ENCODE measurements at regions not wholly inside any gene's neighbourhood (a gene's known extent, or its start where the extent isn't known, plus 50 kb on each side); places are given as distances from the start of the nearest gene placed in this dataset.

- TF ChIP-seq USF1 (IDR thresholded peaks at IDR 0.05; ENCODE audit: borderline replicate concordance, extremely low read length, insufficient read depth, low read depth, low read length): no peak
- TF ChIP-seq ELK1 (IDR thresholded peaks at IDR 0.05; ENCODE audit: low read depth, low read length): no peak
Observed at GRCh38 chr7:119664601-119665000, 608.4 kb upstream of the KCND2 start (continued).

GRCh38 chr7:119665796-119666195 lies 607.2 kb upstream of the KCND2 start:
- Histone ChIP-seq H4K20me1 (ENCODE audit: control insufficient read depth, insufficient read depth) (no peaks in the 10 kb centered on the region), H3K4me2 (ENCODE audit: control insufficient read depth, insufficient read depth) (no peak overlapping the region), H3K36me3 (ENCODE audit: control insufficient read depth in 2 of 2, insufficient read depth in 2 of 2, low read length in 1 of 2) (no peaks in the 10 kb centered on the region), H3K4me3 (no peak overlapping the region), H3K9ac (ENCODE audit: control insufficient read depth, insufficient read depth, low read length) (no peak overlapping the region), H3K27ac (ENCODE audit: control insufficient read depth, insufficient read depth) (no peak overlapping the region), H3K4me1 (ENCODE audit: control insufficient read depth, insufficient read depth, low read length) (no peaks in the 10 kb centered on the region), H3K27me3 (replicated peaks in 1 of 2; ENCODE audit: control insufficient read depth in 2 of 2, insufficient read depth in 2 of 2, low read length in 1 of 2) (no peaks in the 10 kb centered on the region), H3K9me3 (replicated peaks; ENCODE audit: control insufficient read depth, insufficient read depth, low read length) (no peaks in the 10 kb centered on the region), H3K79me2 (ENCODE audit: control insufficient read depth, insufficient read depth, low read length) (no peaks in the 10 kb centered on the region), H2AFZ (ENCODE audit: control insufficient read depth, low read depth, low read length) (no peak overlapping the region)
- TF ChIP-seq HDGF (IDR thresholded peaks at IDR 0.05) (no peak), SIN3A (IDR thresholded peaks at IDR 0.05; ENCODE audit: low read depth, low read length) (no peak), ZNF592 (IDR thresholded peaks at IDR 0.05) (no peak), JUNB (IDR thresholded peaks at IDR 0.05) (no peak), RBBP5 (conservative IDR thresholded peaks at IDR 0.05) (no peak), EP300 (IDR thresholded peaks at IDR 0.05; ENCODE audit: borderline replicate concordance in 1 of 2, control insufficient read depth in 1 of 2, low read depth in 2 of 2, low read length in 2 of 2) (no peak), ZNF217 (IDR thresholded peaks at IDR 0.05) (no peak), MYC (IDR thresholded peaks at IDR 0.05; ENCODE audit: insufficient read depth, insufficient read length, insufficient replicate concordance, low read length, severe bottlenecking) (no peak), E2F4 (IDR thresholded peaks at IDR 0.05; ENCODE audit: low read depth, low read length) (no peak), RB1 (IDR thresholded peaks at IDR 0.05; ENCODE audit: borderline replicate concordance) (no peak), TARDBP (IDR thresholded peaks at IDR 0.05; ENCODE audit: borderline replicate concordance) (no peak), DPF2 (IDR thresholded peaks at IDR 0.05) (no peak), EZH2 (IDR thresholded peaks at IDR 0.05; ENCODE audit: borderline replicate concordance, control insufficient read depth, low read depth, low read length) (no peak), RUNX3 (IDR thresholded peaks at IDR 0.05; ENCODE audit: low read length) (no peak), MEF2A (IDR thresholded peaks at IDR 0.05; ENCODE audit: insufficient read depth, low read depth, low read length) (no peak), ZBED1 (IDR thresholded peaks at IDR 0.05; ENCODE audit: borderline replicate concordance) (no peak), IKZF1 (conservative IDR thresholded peaks at IDR 0.05) (no peak)
- ChIA-PET SMC1A (ENCODE audit: uncharacterized antibody, unreplicated experiment) (no interaction called here), POLR2A (no interaction called here), RAD21 (ENCODE audit: unreplicated experiment) (no interaction called here), CTCF (no interaction called here)
- DNase-seq (ENCODE audit: low read depth, low spot score): no peak
- FAIRE-seq: no peak
- no peak for ATAC-seq
- intact Hi-C loops (cut with micrococcal nuclease; ENCODE audit: unreplicated experiment) (no loop called here), in situ Hi-C loops (cut with MboI) (no loop called here)
- BruUV-seq (replicated peaks): no TSS peak
